Endothelial cell of umbilical vein (primary cell): ENCODE measurements at regions not wholly inside any gene's neighbourhood (a gene's known extent, or its start where the extent isn't known, plus 50 kb on each side); places are given as distances from the start of the nearest gene placed in this dataset.

Experiments
- BruUV-seq: library from RNA; stranded (reverse); fragments of 400-500 nt; replicated peaks from 2 replicates; lab custom pipeline; 2021; lab: Mats Ljungman, UMichigan
- CTCF ChIA-PET: fragments of 300-600, 350-600 bp; sonication (Branson Sonifier 250); formaldehyde crosslinking; loops from one replicate; lab custom pipeline; 2021; ENCODE audit warnings: antibody characterized with exemption, inconsistent platforms; lab: Charles Lee
- POLR2A ChIA-PET: fragments of 300-600, 350-600 bp; sonication (Branson Sonifier 250); formaldehyde crosslinking; loops from one replicate; lab custom pipeline; 2021; ENCODE audit warnings: antibody characterized with exemption, inconsistent platforms; lab: Charles Lee
- DNase-seq: peaks from one replicate; pipeline ENCODE4 v3.0.0-alpha.2; 2011; ENCODE audit warnings: low read depth, low spot score
- FAIRE-seq: peaks from 2 replicates; lab custom pipeline; 2011; peaks lifted over from hg19 to GRCh38; lab: Jason Lieb, UNC
- H2AFZ ChIP-seq: 2 replicates; pipeline ENCODE4 v1.6.0; 2012; ENCODE audit warnings: low read depth, low read length, control low read depth, inconsistent platforms
- H3K27ac ChIP-seq: 2 replicates; pipeline ENCODE4 v1.5.1; 2011; ENCODE audit warnings: low read depth, mild to moderate bottlenecking, control low read depth, low read length, moderate library complexity; ENCODE audit not compliant: insufficient read depth
- H3K27me3 ChIP-seq, 2 experiments: 2 replicates each; pipeline versions ENCODE4 v1.6.0 to v1.6.1; 2011; ENCODE audit warnings: low read length in 2 of 2, mixed read lengths in 1 of 2; ENCODE audit not compliant: control insufficient read depth in 2 of 2, insufficient read depth in 2 of 2
- H3K36me3 ChIP-seq, 2 experiments: 2 replicates in 1 of 2; 3 replicates in 1 of 2; pipeline ENCODE4 v1.5.1; 2011; ENCODE audit warnings: low read length in 2 of 2, mild to moderate bottlenecking in 1 of 2, moderate library complexity in 1 of 2; ENCODE audit not compliant: control insufficient read depth in 2 of 2, insufficient read depth in 2 of 2; ENCODE audit errors: extremely low read depth in 1 of 2
- H3K4me1 ChIP-seq: 3 replicates; pipeline ENCODE4 v1.5.1; 2011; ENCODE audit warnings: mild to moderate bottlenecking, low read length; ENCODE audit not compliant: control insufficient read depth, insufficient read depth; ENCODE audit errors: extremely low read depth
- H3K4me2 ChIP-seq: 2 replicates; pipeline ENCODE4 v1.6.1; 2011; ENCODE audit warnings: low read length, control low read depth, mixed read lengths; ENCODE audit not compliant: insufficient read depth
- H3K4me3 ChIP-seq, 3 experiments: fragments of 200-600 bp in 1 of 3; sonication (generic), shearing (Covaris generic) in 1 of 3; replicated peaks in 1 of 3; 2 replicates each; pipeline ENCODE4 v1.5.1; 2011 to 2016; ENCODE audit warnings: control low read depth in 3 of 3, low read length in 3 of 3, mild to moderate bottlenecking in 2 of 3, inconsistent platforms in 1 of 3, low read depth in 1 of 3, moderate library complexity in 1 of 3; ENCODE audit not compliant: insufficient read depth in 1 of 3
- H3K79me2 ChIP-seq: 2 replicates; pipeline ENCODE4 v1.6.0; 2012; ENCODE audit warnings: low read length, inconsistent platforms; ENCODE audit not compliant: control insufficient read depth, insufficient read depth
- H3K9ac ChIP-seq: replicated peaks from 2 replicates; pipeline ENCODE3; 2011; ENCODE audit warnings: low read length, control low read depth; ENCODE audit not compliant: insufficient read depth; ENCODE audit errors: extremely low read depth
- H3K9me1 ChIP-seq: replicated peaks from 3 replicates; pipeline ENCODE4 v1.6.0; 2011; ENCODE audit warnings: mild to moderate bottlenecking, low read length; ENCODE audit not compliant: control insufficient read depth, insufficient read depth; ENCODE audit errors: extremely low read depth
- H3K9me3 ChIP-seq: replicated peaks from 2 replicates; pipeline ENCODE4 v1.5.1; 2012; ENCODE audit warnings: low read length, inconsistent platforms; ENCODE audit not compliant: control insufficient read depth, insufficient read depth
- H4K20me1 ChIP-seq: replicated peaks from 2 replicates; pipeline ENCODE3; 2011; ENCODE audit warnings: mild to moderate bottlenecking, low read length; ENCODE audit not compliant: control insufficient read depth, insufficient read depth; ENCODE audit errors: extremely low read depth
- EZH2 ChIP-seq: IDR thresholded peaks from 2 replicates; pipeline ENCODE4 v1.6.1; 2012; ENCODE audit warnings: borderline replicate concordance, low read depth, mild to moderate bottlenecking, moderate library complexity, low read length, inconsistent platforms; ENCODE audit not compliant: severe bottlenecking
- FOS ChIP-seq: IDR thresholded peaks from 2 replicates; pipeline ENCODE4 v1.6.1; 2011; ENCODE audit warnings: mild to moderate bottlenecking, low read length, moderate library complexity, borderline replicate concordance; ENCODE audit not compliant: insufficient read depth
- GATA2 ChIP-seq: IDR thresholded peaks from 2 replicates; pipeline ENCODE4 v1.7.0; 2011; ENCODE audit warnings: low read depth, mild to moderate bottlenecking, moderate library complexity, mixed read lengths, low read length; ENCODE audit not compliant: insufficient read length, insufficient read depth
- JUN ChIP-seq: IDR thresholded peaks from 2 replicates; pipeline ENCODE4 v1.6.1; 2011; ENCODE audit warnings: borderline replicate concordance, low read depth; ENCODE audit not compliant: insufficient read length, insufficient read depth
- MYC ChIP-seq: IDR thresholded peaks from one replicate; pipeline ENCODE4 v1.6.1; 2011; ENCODE audit warnings: mild to moderate bottlenecking, low read depth, low read length
- POLR2A ChIP-seq: IDR thresholded peaks from 2 replicates; pipeline ENCODE4 v1.6.1; 2012; ENCODE audit warnings: low read depth, mild to moderate bottlenecking, control low read depth, low read length
- POLR2AphosphoS5 ChIP-seq: IDR thresholded peaks from 2 replicates; pipeline ENCODE4 v1.6.1; 2012; ENCODE audit warnings: low read depth, mild to moderate bottlenecking, control low read depth, low read length, moderate library complexity; ENCODE audit not compliant: insufficient read depth
- dilution Hi-C: fragments of 300-500 bp; cut with MboI; formaldehyde crosslinking; loops from one replicate; pipeline ENCODE4 v1.15.0; 2019; ENCODE audit warnings: low sequenced_read_pairs; ENCODE audit not compliant: extremely low pct_ligation_motif_present
- intact Hi-C: fragments of 100-400 bp; cut with micrococcal nuclease; formaldehyde crosslinking; loops from one replicate; pipeline ENCODE4 v1.10.0; 2022
- TF ChIP-seq, protein P1 (sequence below), 2 donors: IDR thresholded peaks; 1 replicate in 1 of 2; 2 replicates in 1 of 2; pipeline ENCODE4 v1.5.1; 2011; ENCODE audit warnings: low read length in 2 of 2, mild to moderate bottlenecking in 2 of 2, moderate library complexity in 2 of 2, control low read depth in 1 of 2, inconsistent platforms in 1 of 2, low read depth in 1 of 2; ENCODE audit not compliant: insufficient read depth in 1 of 2; ENCODE audit errors: extremely low read depth in 1 of 2
- TF ChIP-seq, protein P2 (sequence below): IDR thresholded peaks from 2 replicates; pipeline ENCODE4 v1.6.1; 2011; ENCODE audit not compliant: insufficient read depth, insufficient read length

DNA sequence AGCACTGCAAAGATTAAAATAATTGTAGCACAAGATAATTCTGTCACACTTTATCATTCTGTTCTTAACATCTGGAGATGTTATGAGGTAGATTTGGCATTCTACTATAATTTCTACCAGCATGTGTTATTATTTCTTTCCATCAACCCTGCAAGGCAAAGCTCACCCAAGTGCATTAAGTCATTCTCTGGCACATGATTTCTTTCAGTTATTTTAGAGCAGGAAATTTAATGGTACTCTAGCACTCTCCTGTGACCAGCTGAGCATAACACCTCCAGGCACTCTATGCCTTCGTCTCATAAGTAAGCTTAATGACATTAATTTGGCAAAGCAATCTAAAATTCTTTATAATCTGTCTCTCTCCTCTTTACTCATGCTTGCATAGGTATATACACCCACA, 300.2 kb upstream of the GPR149 start:
- DNase-seq = no peak
- POLR2A ChIA-PET = no interaction called here
- Histone ChIP-seq H3K27me3 (no peaks in the 10 kb centered on the region), H3K9me1 (no peaks in the 10 kb centered on the region), H3K4me3 (no peak overlapping the region), H3K9ac (no peak overlapping the region), H3K27ac (no peak overlapping the region), H3K79me2 (no peaks in the 10 kb centered on the region), H3K4me2 (no peak overlapping the region), H2AFZ (no peak overlapping the region), H4K20me1 (no peaks in the 10 kb centered on the region), H3K4me1 (no peaks in the 10 kb centered on the region), H3K36me3 (no peaks in the 10 kb centered on the region), H3K9me3 (no peaks in the 10 kb centered on the region)
- no TSS peak for BruUV-seq
- no peak for FAIRE-seq
- dilution Hi-C loops = no loop called here
- CTCF ChIA-PET = no interaction called here
- no peak for TF ChIP-seq GATA2
- TF ChIP-seq MYC = no peak
- no peak for TF ChIP-seq POLR2AphosphoS5
- TF ChIP-seq, protein P1, sequence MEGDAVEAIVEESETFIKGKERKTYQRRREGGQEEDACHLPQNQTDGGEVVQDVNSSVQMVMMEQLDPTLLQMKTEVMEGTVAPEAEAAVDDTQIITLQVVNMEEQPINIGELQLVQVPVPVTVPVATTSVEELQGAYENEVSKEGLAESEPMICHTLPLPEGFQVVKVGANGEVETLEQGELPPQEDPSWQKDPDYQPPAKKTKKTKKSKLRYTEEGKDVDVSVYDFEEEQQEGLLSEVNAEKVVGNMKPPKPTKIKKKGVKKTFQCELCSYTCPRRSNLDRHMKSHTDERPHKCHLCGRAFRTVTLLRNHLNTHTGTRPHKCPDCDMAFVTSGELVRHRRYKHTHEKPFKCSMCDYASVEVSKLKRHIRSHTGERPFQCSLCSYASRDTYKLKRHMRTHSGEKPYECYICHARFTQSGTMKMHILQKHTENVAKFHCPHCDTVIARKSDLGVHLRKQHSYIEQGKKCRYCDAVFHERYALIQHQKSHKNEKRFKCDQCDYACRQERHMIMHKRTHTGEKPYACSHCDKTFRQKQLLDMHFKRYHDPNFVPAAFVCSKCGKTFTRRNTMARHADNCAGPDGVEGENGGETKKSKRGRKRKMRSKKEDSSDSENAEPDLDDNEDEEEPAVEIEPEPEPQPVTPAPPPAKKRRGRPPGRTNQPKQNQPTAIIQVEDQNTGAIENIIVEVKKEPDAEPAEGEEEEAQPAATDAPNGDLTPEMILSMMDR (IDR thresholded peaks at IDR 0.05; ENCODE audit: extremely low read depth in 1 of 2, insufficient read depth in 1 of 2, low read depth in 1 of 2, low read length in 2 of 2) = no peak
- intact Hi-C loops = no loop called here

DNA sequence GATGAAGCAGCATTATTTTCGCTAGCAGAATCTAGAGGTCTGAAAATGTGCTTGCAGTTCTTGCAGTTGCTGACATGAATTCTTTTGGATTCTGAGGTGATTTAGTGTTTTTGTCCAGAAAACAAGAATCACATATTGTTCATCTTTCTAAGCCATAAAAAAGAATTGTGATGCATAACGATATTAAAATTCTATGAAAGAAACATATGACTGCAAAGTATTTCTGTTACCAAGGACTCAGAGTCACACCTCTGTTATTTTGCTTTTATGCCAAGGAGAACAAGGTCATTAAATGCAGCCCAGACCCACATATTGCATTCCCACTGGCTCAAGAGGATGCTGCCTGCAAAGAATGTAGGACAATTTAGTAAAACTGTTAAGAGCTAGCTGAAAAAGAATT, 299.8 kb upstream of the GPR149 start:
- no peak overlapping the region for H3K9ac ChIP-seq
- H3K4me3 ChIP-seq = no peak overlapping the region
- FAIRE-seq (no peak), DNase-seq (no peak)
- H3K4me1 ChIP-seq = no peaks in the 10 kb centered on the region
- H3K27ac ChIP-seq = no peak overlapping the region
- H3K27me3 ChIP-seq = no peaks in the 10 kb centered on the region
- CTCF ChIA-PET = no interaction called here
- dilution Hi-C loops (no loop called here), intact Hi-C loops (no loop called here)
- BruUV-seq = no TSS peak
- no peaks in the 10 kb centered on the region for H3K9me1 ChIP-seq
- no peaks in the 10 kb centered on the region for H3K36me3 ChIP-seq
- H2AFZ ChIP-seq = no peak overlapping the region
- POLR2A ChIA-PET = no interaction called here
- no peak overlapping the region for H3K4me2 ChIP-seq
- H4K20me1 ChIP-seq = no peaks in the 10 kb centered on the region
- TF ChIP-seq, protein P2, sequence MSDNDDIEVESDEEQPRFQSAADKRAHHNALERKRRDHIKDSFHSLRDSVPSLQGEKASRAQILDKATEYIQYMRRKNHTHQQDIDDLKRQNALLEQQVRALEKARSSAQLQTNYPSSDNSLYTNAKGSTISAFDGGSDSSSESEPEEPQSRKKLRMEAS = no peak
- TF ChIP-seq FOS (no peak), EZH2 (no peak), POLR2AphosphoS5 (no peak), JUN (no peak), POLR2A (no peak), GATA2 (no peak), MYC (no peak)
- TF ChIP-seq, protein P1 (IDR thresholded peaks at IDR 0.05; ENCODE audit: extremely low read depth in 1 of 2, insufficient read depth in 1 of 2, low read depth in 1 of 2, low read length in 2 of 2) = no peak
- no peaks in the 10 kb centered on the region for H3K9me3 ChIP-seq
- no peaks in the 10 kb centered on the region for H3K79me2 ChIP-seq
